Bronchial epithelial cell (primary cell): ENCODE measurements at regions not wholly inside any gene's neighbourhood (a gene's known extent, or its start where the extent isn't known, plus 50 kb on each side); places are given as distances from the start of the nearest gene placed in this dataset.

Experiments used
- DNase-seq: peaks from one replicate; pipeline ENCODE4 v3.0.0-alpha.2; 2010; ENCODE audit warnings: low read depth
- FAIRE-seq: peaks from 2 replicates; lab custom pipeline; 2011; peaks lifted over from hg19 to GRCh38; lab: Jason Lieb, UNC
- H3K27me3 ChIP-seq: 2 replicates; pipeline ENCODE4 v1.5.1; 2011; ENCODE audit warnings: low read length; ENCODE audit not compliant: control insufficient read depth, insufficient read depth
- H3K36me3 ChIP-seq: 2 replicates; pipeline ENCODE4 v1.5.1; 2011; ENCODE audit warnings: low read length; ENCODE audit not compliant: control insufficient read depth, insufficient read depth
- H3K4me3 ChIP-seq: 2 replicates; pipeline ENCODE4 v1.5.1; 2011; ENCODE audit warnings: mild to moderate bottlenecking, low read depth, low read length, control low read depth
- CTCF ChIP-seq: IDR thresholded peaks from 2 replicates; pipeline ENCODE4 v1.5.1; 2011; ENCODE audit warnings: mild to moderate bottlenecking, moderate library complexity, low read length, control low read depth, inconsistent platforms; ENCODE audit not compliant: insufficient read depth, severe bottlenecking

- Histone ChIP-seq H3K36me3 (no peaks in the 10 kb centered on the region), H3K4me3 (no peak overlapping the region), H3K27me3 (no peaks in the 10 kb centered on the region)
- DNase-seq (peak; percentile 54), FAIRE-seq (no peak)
- no peak for TF ChIP-seq CTCF
These were observed 291.2 kb upstream of the RBMS3 start for GRCh38 chr3:28989646-28990089.

GRCh38 chr3:28994161-28994905, 286.5 kb upstream of the RBMS3 start:
- Histone ChIP-seq H3K27me3 (no peaks in the 10 kb centered on the region), H3K36me3 (no peaks in the 10 kb centered on the region), H3K4me3 (no peak overlapping the region)
- FAIRE-seq (peak; percentile 86), DNase-seq (peak; percentile 52)
- no peak for TF ChIP-seq CTCF

- DNase-seq: no peak
- Histone ChIP-seq H3K27me3 (no peaks in the 10 kb centered on the region), H3K36me3 (no peaks in the 10 kb centered on the region), H3K4me3 (no peak overlapping the region)
- no peak for TF ChIP-seq CTCF
- no peak for FAIRE-seq
These were observed 275.8 kb upstream of the RBMS3 start for GRCh38 chr3:29004885-29005599.

- DNase-seq (no peak), FAIRE-seq (no peak)
- TF ChIP-seq CTCF: no peak
These were observed 275.0 kb upstream of the RBMS3 start for GRCh38 chr3:29005862-29006261.

GRCh38 chr3:29011441-29011840, 269.4 kb upstream of the RBMS3 start:
- DNase-seq (no peak), FAIRE-seq (no peak)
- no peak for TF ChIP-seq CTCF
- Histone ChIP-seq H3K4me3 (no peak overlapping the region), H3K36me3 (no peaks in the 10 kb centered on the region), H3K27me3 (no peaks in the 10 kb centered on the region)

More at GRCh38 chr3:29005862-29006261, 275.0 kb upstream of the RBMS3 start:
- Histone ChIP-seq H3K36me3 (no peaks in the 10 kb centered on the region), H3K4me3 (no peak overlapping the region), H3K27me3 (no peaks in the 10 kb centered on the region)
